ENCODE measurements at regions not wholly inside any gene's neighbourhood (a gene's known extent, or its start where the extent isn't known, plus 50 kb on each side); places are given as distances from the start of the nearest gene placed in this dataset.
"Not testable (repeated sequence)": the region's sequence is repeated elsewhere in the genome, so short reads cannot be mapped to it uniquely, and the experiment has no call there.

GRCh38 chr21:15932726-15933125 is 202.9 kb downstream of the USP25 start:
- no peak overlapping the region for H3K27ac Mint-ChIP-seq
- no peaks in the 10 kb centered on the region for H3K27me3 Mint-ChIP-seq

GRCh38 chr21:15935530-15935929 is 205.7 kb downstream of the USP25 start:
- H3K36me3 Mint-ChIP-seq: no peaks in the 10 kb centered on the region
- no peaks in the 10 kb centered on the region for H3K27me3 Mint-ChIP-seq
- no peaks in the 10 kb centered on the region for H3K9me3 Mint-ChIP-seq

More at GRCh38 chr21:15932726-15933125, 202.9 kb downstream of the USP25 start:
- H3K4me1 Mint-ChIP-seq: no peaks in the 10 kb centered on the region
- no peak overlapping the region for H3K4me3 Mint-ChIP-seq
- H3K9me3 Mint-ChIP-seq: no peaks in the 10 kb centered on the region
- H3K36me3 Mint-ChIP-seq: no peaks in the 10 kb centered on the region
- no peak for DNase-seq

GRCh38 chr21:15943009-15943666 is 213.4 kb downstream of the USP25 start:
- Mint-ChIP-seq H3K4me3 (no peak overlapping the region), H3K9me3 (no peaks in the 10 kb centered on the region), H3K4me1 (no peaks in the 10 kb centered on the region), H3K36me3 (no peaks in the 10 kb centered on the region), H3K27ac (no peak overlapping the region), H3K27me3 (peaks cover 6% of the 10 kb centered on the region)
- no peak for DNase-seq

More at GRCh38 chr21:15935530-15935929, 205.7 kb downstream of the USP25 start:
- no peak for DNase-seq
- Mint-ChIP-seq H3K4me3 (no peak overlapping the region), H3K27ac (no peak overlapping the region), H3K4me1 (no peaks in the 10 kb centered on the region)

GRCh38 chr21:15947677-15948076 is 217.9 kb downstream of the USP25 start:
- Mint-ChIP-seq H3K36me3 (no peaks in the 10 kb centered on the region), H3K9me3 (peaks cover 14% of the 10 kb centered on the region), H3K4me1 (no peaks in the 10 kb centered on the region), H3K4me3 (no peak overlapping the region), H3K27me3 (peaks cover 6% of the 10 kb centered on the region), H3K27ac (no peak overlapping the region)
- no peak for DNase-seq

GRCh38 chr21:15953551-15954116 is 223.9 kb downstream of the USP25 start:
- H3K9me3 Mint-ChIP-seq: peaks cover 37% of the 10 kb centered on the region
- H3K4me1 Mint-ChIP-seq: no peaks in the 10 kb centered on the region
- H3K27ac Mint-ChIP-seq: no peak overlapping the region
- no peaks in the 10 kb centered on the region for H3K27me3 Mint-ChIP-seq
- DNase-seq: no peak
- no peak overlapping the region for H3K4me3 Mint-ChIP-seq
- no peaks in the 10 kb centered on the region for H3K36me3 Mint-ChIP-seq

- Mint-ChIP-seq H3K27ac (no peak overlapping the region), H3K36me3 (no peaks in the 10 kb centered on the region), H3K27me3 (peaks cover 3% of the 10 kb centered on the region), H3K4me3 (no peak overlapping the region), H3K9me3 (no peaks in the 10 kb centered on the region), H3K4me1 (no peaks in the 10 kb centered on the region)
- DNase-seq: no peak
Measured at GRCh38 chr21:15964236-15964855, 234.6 kb downstream of the USP25 start.

GRCh38 chr21:15966231-15966630 is 236.4 kb downstream of the USP25 start:
- DNase-seq: no peak
- Mint-ChIP-seq H3K36me3 (no peaks in the 10 kb centered on the region), H3K27ac (no peak overlapping the region), H3K4me1 (no peaks in the 10 kb centered on the region), H3K27me3 (peaks cover 3% of the 10 kb centered on the region), H3K9me3 (no peaks in the 10 kb centered on the region), H3K4me3 (no peak overlapping the region)

GRCh38 chr21:15966651-15967050 is 236.9 kb downstream of the USP25 start:
- Mint-ChIP-seq H3K4me3 (no peak overlapping the region), H3K27me3 (peaks cover 6% of the 10 kb centered on the region), H3K36me3 (no peaks in the 10 kb centered on the region)

GRCh38 chr21:15967661-15968060 is 237.9 kb downstream of the USP25 start:
- Mint-ChIP-seq H3K36me3 (no peaks in the 10 kb centered on the region), H3K9me3 (no peaks in the 10 kb centered on the region), H3K4me1 (no peaks in the 10 kb centered on the region), H3K27ac (no peak overlapping the region), H3K27me3 (peaks cover 8% of the 10 kb centered on the region), H3K4me3 (no peak overlapping the region)
- no peak for DNase-seq

More at GRCh38 chr21:15966651-15967050, 236.9 kb downstream of the USP25 start:
- Mint-ChIP-seq H3K27ac (no peak overlapping the region), H3K9me3 (no peaks in the 10 kb centered on the region), H3K4me1 (no peaks in the 10 kb centered on the region)
- DNase-seq: no peak

- Mint-ChIP-seq H3K27me3 (peaks cover 8% of the 10 kb centered on the region), H3K9me3 (no peaks in the 10 kb centered on the region), H3K4me3 (no peak overlapping the region), H3K4me1 (no peaks in the 10 kb centered on the region), H3K36me3 (no peaks in the 10 kb centered on the region), H3K27ac (no peak overlapping the region)
- no peak for DNase-seq
Measured at GRCh38 chr21:15968776-15969310, 239.1 kb downstream of the USP25 start.

GRCh38 chr21:15976807-15977206 is 247.0 kb downstream of the USP25 start:
- Mint-ChIP-seq H3K27me3 (no peaks in the 10 kb centered on the region), H3K4me3 (no peak overlapping the region), H3K36me3 (no peaks in the 10 kb centered on the region), H3K27ac (no peak overlapping the region), H3K4me1 (no peaks in the 10 kb centered on the region), H3K9me3 (no peaks in the 10 kb centered on the region)
- no peak for DNase-seq

- no peaks in the 10 kb centered on the region for H3K9me3 Mint-ChIP-seq
- H3K27ac Mint-ChIP-seq: no peak overlapping the region
- H3K36me3 Mint-ChIP-seq: no peaks in the 10 kb centered on the region
- no peak for DNase-seq
- H3K4me3 Mint-ChIP-seq: no peak overlapping the region
- H3K27me3 Mint-ChIP-seq: no peaks in the 10 kb centered on the region
- no peaks in the 10 kb centered on the region for H3K4me1 Mint-ChIP-seq
Measured at GRCh38 chr21:15978215-15978738, 248.5 kb downstream of the USP25 start.

GRCh38 chr21:15979493-15979892 is 249.7 kb downstream of the USP25 start:
- not testable (repeated sequence) for H3K27ac Mint-ChIP-seq, H3K9me3 Mint-ChIP-seq, H3K4me3 Mint-ChIP-seq, H3K27me3 Mint-ChIP-seq, H3K4me1 Mint-ChIP-seq, DNase-seq, H3K36me3 Mint-ChIP-seq

GRCh38 chr21:15986277-15986676 is 256.5 kb downstream of the USP25 start:
- peaks cover 3% of the 10 kb centered on the region for H3K9me3 Mint-ChIP-seq
- peaks cover 3% of the 10 kb centered on the region for H3K27me3 Mint-ChIP-seq
- H3K4me3 Mint-ChIP-seq: no peak overlapping the region

GRCh38 chr21:15992171-15992570 is 262.4 kb downstream of the USP25 start:
- no peaks in the 10 kb centered on the region for H3K36me3 Mint-ChIP-seq
- H3K4me3 Mint-ChIP-seq: no peak overlapping the region
- DNase-seq: no peak
- no peak overlapping the region for H3K27ac Mint-ChIP-seq
- no peaks in the 10 kb centered on the region for H3K9me3 Mint-ChIP-seq
- no peaks in the 10 kb centered on the region for H3K4me1 Mint-ChIP-seq
- no peaks in the 10 kb centered on the region for H3K27me3 Mint-ChIP-seq

More at GRCh38 chr21:15986277-15986676, 256.5 kb downstream of the USP25 start:
- H3K27ac Mint-ChIP-seq: no peak overlapping the region
- H3K4me1 Mint-ChIP-seq: no peaks in the 10 kb centered on the region
- no peak for DNase-seq
- H3K36me3 Mint-ChIP-seq: no peaks in the 10 kb centered on the region

Measured in activated naive CD8-positive, alpha-beta T cell treated with anti-CD3 and anti-CD28 coated beads for 36 hours (primary cell).